ENCODE measurements at regions not wholly inside any gene's neighbourhood (a gene's known extent, or its start where the extent isn't known, plus 50 kb on each side); places are given as distances from the start of the nearest gene placed in this dataset.

GRCh38 chr20:4327956-4328355 lies 78.9 kb upstream of the ADRA1D start:
- no peak for TF ChIP-seq POLR2A (IDR thresholded peaks at IDR 0.05; ENCODE audit: low read depth, low read length)
- no peak for TF ChIP-seq MAX (IDR thresholded peaks at IDR 0.05; ENCODE audit: insufficient read depth, insufficient read length)
- no peak for TF ChIP-seq MYC (IDR thresholded peaks at IDR 0.05; ENCODE audit: low read depth, low read length)
- TF ChIP-seq GATA2 (IDR thresholded peaks at IDR 0.05; ENCODE audit: insufficient read depth, insufficient read length, low read depth, low read length), result no peak
- TF ChIP-seq CTCF (IDR thresholded peaks at IDR 0.05; ENCODE audit: extremely low read depth in 1 of 2, insufficient read depth in 1 of 2, low read depth in 1 of 2, low read length in 2 of 2), result no peak
- no peak for TF ChIP-seq POLR2AphosphoS5 (IDR thresholded peaks at IDR 0.05; ENCODE audit: insufficient read depth, low read depth, low read length)
- TF ChIP-seq JUN (IDR thresholded peaks at IDR 0.05; ENCODE audit: borderline replicate concordance, insufficient read depth, insufficient read length, low read depth), result no peak
- no peak for TF ChIP-seq EZH2 (IDR thresholded peaks at IDR 0.05; ENCODE audit: borderline replicate concordance, low read depth, low read length, severe bottlenecking)
- no peak for TF ChIP-seq FOS (IDR thresholded peaks at IDR 0.05; ENCODE audit: borderline replicate concordance, insufficient read depth, low read length)
- ChIA-PET CTCF (no interaction called here), POLR2A (no interaction called here)
- Histone ChIP-seq H2AFZ (ENCODE audit: low read depth, low read length) (no peak overlapping the region), H3K9ac (replicated peaks; ENCODE audit: extremely low read depth, insufficient read depth, low read length) (no peak overlapping the region), H3K27ac (ENCODE audit: insufficient read depth, low read depth, low read length) (no peak overlapping the region), H3K79me2 (ENCODE audit: control insufficient read depth, insufficient read depth, low read length) (no peaks in the 10 kb centered on the region), H4K20me1 (replicated peaks; ENCODE audit: control insufficient read depth, extremely low read depth, insufficient read depth, low read length) (no peaks in the 10 kb centered on the region), H3K9me1 (replicated peaks; ENCODE audit: control insufficient read depth, extremely low read depth, insufficient read depth, low read length) (no peaks in the 10 kb centered on the region), H3K4me2 (ENCODE audit: insufficient read depth, low read length) (no peak overlapping the region), H3K9me3 (replicated peaks; ENCODE audit: control insufficient read depth, insufficient read depth, low read length) (no peaks in the 10 kb centered on the region), H3K36me3 (ENCODE audit: control insufficient read depth in 2 of 2, extremely low read depth in 1 of 2, insufficient read depth in 2 of 2, low read length in 2 of 2) (no peaks in the 10 kb centered on the region), H3K27me3 (ENCODE audit: control insufficient read depth in 2 of 2, insufficient read depth in 2 of 2, low read length in 2 of 2) (peaks cover 0 to under 1% of the 10 kb centered on the region in 2 experiments), H3K4me3 (replicated peaks in 1 of 3; ENCODE audit: insufficient read depth in 1 of 3, low read depth in 1 of 3, low read length in 3 of 3) (no peak overlapping the region), H3K4me1 (ENCODE audit: control insufficient read depth, extremely low read depth, insufficient read depth, low read length) (no peaks in the 10 kb centered on the region)
- intact Hi-C loops (cut with micrococcal nuclease), result no loop called here
- dilution Hi-C loops (cut with MboI; ENCODE audit: extremely low pct_ligation_motif_present, low sequenced_read_pairs), result no loop called here
- no peak for FAIRE-seq
- DNase-seq (ENCODE audit: low read depth, low spot score), result no peak
- no TSS peak for BruUV-seq (replicated peaks)
